ENCODE measurements at regions not wholly inside any gene's neighbourhood (a gene's known extent, or its start where the extent isn't known, plus 50 kb on each side); places are given as distances from the start of the nearest gene placed in this dataset.

DNA sequence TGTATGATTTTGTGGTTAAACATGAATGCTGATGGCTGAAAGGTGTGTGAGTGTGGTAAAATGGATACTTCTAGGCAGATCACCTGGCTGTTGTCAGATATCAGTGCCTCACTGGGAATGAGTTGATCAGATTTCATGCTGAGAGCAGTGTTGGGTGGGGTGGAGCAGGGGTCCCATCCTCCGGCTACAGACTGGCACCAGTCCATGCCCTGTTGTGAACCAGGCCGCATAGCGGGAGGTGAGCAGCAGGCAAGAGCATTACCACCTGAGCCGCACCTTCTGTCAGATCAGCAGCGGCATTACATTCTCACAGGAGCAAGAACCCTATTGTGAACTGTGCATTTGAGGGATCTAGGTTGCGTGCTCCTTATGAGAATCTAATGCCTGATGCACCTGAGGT, 78.7 kb downstream of the GLI2 start:
- TF ChIP-seq, protein P1, sequence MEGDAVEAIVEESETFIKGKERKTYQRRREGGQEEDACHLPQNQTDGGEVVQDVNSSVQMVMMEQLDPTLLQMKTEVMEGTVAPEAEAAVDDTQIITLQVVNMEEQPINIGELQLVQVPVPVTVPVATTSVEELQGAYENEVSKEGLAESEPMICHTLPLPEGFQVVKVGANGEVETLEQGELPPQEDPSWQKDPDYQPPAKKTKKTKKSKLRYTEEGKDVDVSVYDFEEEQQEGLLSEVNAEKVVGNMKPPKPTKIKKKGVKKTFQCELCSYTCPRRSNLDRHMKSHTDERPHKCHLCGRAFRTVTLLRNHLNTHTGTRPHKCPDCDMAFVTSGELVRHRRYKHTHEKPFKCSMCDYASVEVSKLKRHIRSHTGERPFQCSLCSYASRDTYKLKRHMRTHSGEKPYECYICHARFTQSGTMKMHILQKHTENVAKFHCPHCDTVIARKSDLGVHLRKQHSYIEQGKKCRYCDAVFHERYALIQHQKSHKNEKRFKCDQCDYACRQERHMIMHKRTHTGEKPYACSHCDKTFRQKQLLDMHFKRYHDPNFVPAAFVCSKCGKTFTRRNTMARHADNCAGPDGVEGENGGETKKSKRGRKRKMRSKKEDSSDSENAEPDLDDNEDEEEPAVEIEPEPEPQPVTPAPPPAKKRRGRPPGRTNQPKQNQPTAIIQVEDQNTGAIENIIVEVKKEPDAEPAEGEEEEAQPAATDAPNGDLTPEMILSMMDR (IDR thresholded peaks at IDR 0.05) = no peak
- TF ChIP-seq POLR2A (IDR thresholded peaks at IDR 0.05) (no peak), POLR2AphosphoS5 (IDR thresholded peaks at IDR 0.05) (no peak), EP300 (IDR thresholded peaks at IDR 0.05) (no peak)

All from upper lobe of left lung (tissue), 4 donors.